ENCODE measurements at regions not wholly inside any gene's neighbourhood (a gene's known extent, or its start where the extent isn't known, plus 50 kb on each side); places are given as distances from the start of the nearest gene placed in this dataset.

- peaks cover 0 to 3% (median 0%) of the 10 kb centered on the region in 3 donors for H3K9me3 ChIP-seq (ENCODE audit: control insufficient read depth in 2 of 3, insufficient read depth in 1 of 3, low read length in 3 of 3)
- no peaks in the 10 kb centered on the region for H3K27me3 ChIP-seq (ENCODE audit: control insufficient read depth, insufficient read depth, low read length)
- no peak for FAIRE-seq
- intact Hi-C loops (cut with DNase I): no loop called here
- no peak for TF ChIP-seq CTCF (IDR thresholded peaks at IDR 0.05; ENCODE audit: borderline replicate concordance, extremely low read depth, insufficient read depth)
- no peaks in the 10 kb centered on the region for H3K4me1 ChIP-seq (ENCODE audit: control insufficient read depth in 2 of 3, insufficient read depth in 2 of 3, low read depth in 1 of 3, low read length in 3 of 3)
- H3K9ac ChIP-seq (ENCODE audit: low read length in 3 of 3): no peak overlapping the region
- no peak overlapping the region for H3K4me3 ChIP-seq (ENCODE audit: low read length in 3 of 3)
- H3K36me3 ChIP-seq (ENCODE audit: control insufficient read depth in 2 of 3, insufficient read depth in 3 of 3, low read length in 3 of 3): no peaks in the 10 kb centered on the region
- H3K27ac ChIP-seq (ENCODE audit: low read depth in 2 of 2, low read length in 2 of 2): no peak overlapping the region
- no peak for DNase-seq
These were observed 123.3 kb upstream of the NXT1 start for GRCh38 chr20:23227274-23227673.

DNA sequence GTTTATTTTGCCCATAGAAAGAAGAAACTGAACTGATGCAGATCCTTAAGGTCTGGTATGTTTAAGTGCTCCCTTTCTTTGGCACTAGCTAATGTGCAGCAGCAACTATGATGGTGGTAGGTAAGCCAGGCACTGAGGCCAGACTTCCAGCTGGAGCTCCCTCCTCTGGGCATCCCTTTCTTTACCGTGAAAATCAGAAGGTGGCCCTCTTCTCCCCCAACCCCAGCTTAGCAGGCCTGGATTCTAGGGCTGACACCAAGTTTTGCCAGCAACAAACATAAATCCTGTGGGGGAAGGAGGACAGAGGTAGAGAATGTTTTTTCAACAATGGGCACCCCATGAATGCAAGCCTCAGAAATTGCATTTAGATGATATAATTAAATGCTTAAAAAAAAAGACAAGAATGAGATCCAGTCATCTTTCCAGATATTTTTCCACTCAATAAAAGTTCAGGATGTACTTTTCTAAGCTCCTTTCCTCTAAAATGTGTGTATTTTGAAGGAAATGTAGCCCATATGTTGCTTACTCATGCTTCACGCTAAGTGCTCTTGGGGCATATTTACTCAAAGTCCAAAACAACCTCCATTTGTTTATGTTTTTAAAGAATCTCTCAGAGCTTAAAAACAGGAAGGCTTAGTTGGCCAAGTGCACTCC is 123.9 kb upstream of the NXT1 start:
- TF ChIP-seq CTCF (IDR thresholded peaks at IDR 0.05; ENCODE audit: borderline replicate concordance, extremely low read depth, insufficient read depth): no peak
- intact Hi-C loops (cut with DNase I): no loop called here
- no peaks in the 10 kb centered on the region for H3K27me3 ChIP-seq (ENCODE audit: control insufficient read depth, insufficient read depth, low read length)
- H3K36me3 ChIP-seq (ENCODE audit: control insufficient read depth in 2 of 3, insufficient read depth in 3 of 3, low read length in 3 of 3): no peaks in the 10 kb centered on the region
- no peak overlapping the region for H3K9ac ChIP-seq (ENCODE audit: low read length in 3 of 3)
- H3K27ac ChIP-seq (ENCODE audit: low read depth in 2 of 2, low read length in 2 of 2): no peak overlapping the region
- H3K9me3 ChIP-seq (ENCODE audit: control insufficient read depth in 2 of 3, insufficient read depth in 1 of 3, low read length in 3 of 3): peaks cover 0 to 5% (median 0%) of the 10 kb centered on the region in 3 donors
- no peaks in the 10 kb centered on the region for H3K4me1 ChIP-seq (ENCODE audit: control insufficient read depth in 2 of 3, insufficient read depth in 2 of 3, low read depth in 1 of 3, low read length in 3 of 3)
- H3K4me3 ChIP-seq (ENCODE audit: low read length in 3 of 3): no peak overlapping the region
- FAIRE-seq (no peak), DNase-seq (no peak)

GRCh38 chr20:23225407-23226060 is 125.1 kb upstream of the NXT1 start:
- no peak for DNase-seq
- TF ChIP-seq CTCF (IDR thresholded peaks at IDR 0.05; ENCODE audit: borderline replicate concordance, extremely low read depth, insufficient read depth): no peak
- H3K9me3 ChIP-seq (ENCODE audit: control insufficient read depth in 2 of 3, insufficient read depth in 1 of 3, low read length in 3 of 3): peaks cover 0 to 12% (median 3%) of the 10 kb centered on the region in 3 donors
- no peaks in the 10 kb centered on the region for H3K27me3 ChIP-seq (ENCODE audit: control insufficient read depth, insufficient read depth, low read length)
- no peak for FAIRE-seq
- no peaks in the 10 kb centered on the region for H3K36me3 ChIP-seq (ENCODE audit: control insufficient read depth in 2 of 3, insufficient read depth in 3 of 3, low read length in 3 of 3)
- intact Hi-C loops (cut with DNase I): no loop called here
- H3K4me3 ChIP-seq (ENCODE audit: low read length in 3 of 3): no peak overlapping the region
- H3K27ac ChIP-seq (ENCODE audit: low read depth in 2 of 2, low read length in 2 of 2): no peak overlapping the region
- no peaks in the 10 kb centered on the region for H3K4me1 ChIP-seq (ENCODE audit: control insufficient read depth in 2 of 3, insufficient read depth in 2 of 3, low read depth in 1 of 3, low read length in 3 of 3)
- H3K9ac ChIP-seq (ENCODE audit: low read length in 3 of 3): no peak overlapping the region

Measured in kidney (tissue), 13 donors.